Upper lobe of right lung (tissue), 1 donor: ENCODE measurements at regions not wholly inside any gene's neighbourhood (a gene's known extent, or its start where the extent isn't known, plus 50 kb on each side); places are given as distances from the start of the nearest gene placed in this dataset.

Experiments used
- ATAC-seq: fragments of 200-7000 bp; cut with Tn5 transposase; one replicate; pipeline ENCODE4 v1.9.1; 2020; ENCODE audit warnings: mild to moderate bottlenecking, moderate library complexity
- DNase-seq: peaks from one replicate; pipeline ENCODE4 v3.0.0-alpha.2; 2020
- H3K27ac ChIP-seq: fragments of 200-600 bp; one replicate; pipeline ENCODE4 v1.8.0; 2022
- H3K27me3 ChIP-seq: fragments of 200-600 bp; one replicate; pipeline ENCODE4 v1.8.0; 2022; ENCODE audit warnings: mild to moderate bottlenecking
- H3K36me3 ChIP-seq: fragments of 200-600 bp; one replicate; pipeline ENCODE4 v1.8.0; 2022
- H3K4me1 ChIP-seq: fragments of 200-600 bp; one replicate; pipeline ENCODE4 v1.8.0; 2022
- H3K4me3 ChIP-seq: fragments of 200-600 bp; one replicate; pipeline ENCODE4 v1.8.0; 2022; ENCODE audit warnings: mild to moderate bottlenecking
- H3K9me3 ChIP-seq: fragments of 200-600 bp; one replicate; pipeline ENCODE4 v1.8.0; 2022
- intact Hi-C: fragments of 100-400 bp; cut with DNase I; formaldehyde crosslinking; loops from one replicate; pipeline ENCODE4 v1.11.0; 2022
- TF ChIP-seq, protein P1 (sequence below): fragments of 200-600 bp; IDR thresholded peaks from one replicate; pipeline ENCODE4 v1.8.0; 2022; ENCODE audit warnings: antibody characterized with exemption
- donor health status: DM: no; HTN: yes; CAD: no; lungs with severe emphysema.

DNA sequence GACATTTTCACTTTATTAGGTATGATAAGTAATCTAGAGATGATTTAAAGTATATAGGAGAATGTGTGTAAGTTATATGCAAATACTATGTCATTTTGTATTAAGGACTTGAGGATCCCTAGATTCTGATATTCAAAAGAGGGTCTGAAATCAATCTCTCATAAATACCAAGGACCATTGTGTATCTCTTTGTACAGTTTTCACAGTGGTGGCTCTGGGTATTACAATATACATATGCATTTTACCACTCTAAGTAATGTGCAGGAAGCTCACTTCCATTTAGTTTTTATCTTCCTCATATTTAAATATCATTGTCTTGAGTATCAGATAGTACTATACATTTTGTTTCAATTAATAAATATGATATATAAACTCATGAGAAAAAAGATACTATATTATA is 862.6 kb upstream of the PCDH20 start:
- intact Hi-C loops, result no loop called here
- no peak overlapping the region for H3K27ac ChIP-seq
- no peaks in the 10 kb centered on the region for H3K36me3 ChIP-seq
- H3K27me3 ChIP-seq, result no peaks in the 10 kb centered on the region
- ATAC-seq, result no peak
- DNase-seq, result no peak
- TF ChIP-seq, protein P1, sequence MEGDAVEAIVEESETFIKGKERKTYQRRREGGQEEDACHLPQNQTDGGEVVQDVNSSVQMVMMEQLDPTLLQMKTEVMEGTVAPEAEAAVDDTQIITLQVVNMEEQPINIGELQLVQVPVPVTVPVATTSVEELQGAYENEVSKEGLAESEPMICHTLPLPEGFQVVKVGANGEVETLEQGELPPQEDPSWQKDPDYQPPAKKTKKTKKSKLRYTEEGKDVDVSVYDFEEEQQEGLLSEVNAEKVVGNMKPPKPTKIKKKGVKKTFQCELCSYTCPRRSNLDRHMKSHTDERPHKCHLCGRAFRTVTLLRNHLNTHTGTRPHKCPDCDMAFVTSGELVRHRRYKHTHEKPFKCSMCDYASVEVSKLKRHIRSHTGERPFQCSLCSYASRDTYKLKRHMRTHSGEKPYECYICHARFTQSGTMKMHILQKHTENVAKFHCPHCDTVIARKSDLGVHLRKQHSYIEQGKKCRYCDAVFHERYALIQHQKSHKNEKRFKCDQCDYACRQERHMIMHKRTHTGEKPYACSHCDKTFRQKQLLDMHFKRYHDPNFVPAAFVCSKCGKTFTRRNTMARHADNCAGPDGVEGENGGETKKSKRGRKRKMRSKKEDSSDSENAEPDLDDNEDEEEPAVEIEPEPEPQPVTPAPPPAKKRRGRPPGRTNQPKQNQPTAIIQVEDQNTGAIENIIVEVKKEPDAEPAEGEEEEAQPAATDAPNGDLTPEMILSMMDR, result no peak
- no peaks in the 10 kb centered on the region for H3K4me1 ChIP-seq
- no peak overlapping the region for H3K4me3 ChIP-seq
- H3K9me3 ChIP-seq, result no peaks in the 10 kb centered on the region

DNA sequence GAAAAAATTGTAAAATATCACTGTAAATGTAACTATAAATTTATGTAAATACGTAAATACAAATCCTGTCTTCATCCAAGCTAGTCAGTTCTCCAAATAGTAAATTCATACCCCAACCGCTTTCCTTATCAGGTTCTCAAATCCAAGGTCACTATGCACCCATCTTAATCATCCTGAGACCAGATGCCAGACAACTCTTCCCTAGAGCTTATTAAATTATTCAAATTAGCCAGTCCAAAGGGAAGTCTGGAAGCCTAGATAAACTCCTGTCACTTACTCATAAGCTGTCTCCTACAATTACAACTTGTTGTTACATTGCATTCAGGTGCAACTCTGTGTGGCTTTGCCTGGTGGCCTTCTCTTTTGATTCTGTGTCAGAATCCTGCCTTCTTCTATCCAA is 836.1 kb upstream of the PCDH20 start:
- H3K4me1 ChIP-seq, result no peaks in the 10 kb centered on the region
- no peaks in the 10 kb centered on the region for H3K36me3 ChIP-seq
- DNase-seq, result no peak
- intact Hi-C loops, result no loop called here
- no peak overlapping the region for H3K27ac ChIP-seq
- TF ChIP-seq, protein P1, result no peak
- no peaks in the 10 kb centered on the region for H3K27me3 ChIP-seq
- H3K4me3 ChIP-seq, result no peak overlapping the region
- no peaks in the 10 kb centered on the region for H3K9me3 ChIP-seq
- ATAC-seq, result no peak

DNA sequence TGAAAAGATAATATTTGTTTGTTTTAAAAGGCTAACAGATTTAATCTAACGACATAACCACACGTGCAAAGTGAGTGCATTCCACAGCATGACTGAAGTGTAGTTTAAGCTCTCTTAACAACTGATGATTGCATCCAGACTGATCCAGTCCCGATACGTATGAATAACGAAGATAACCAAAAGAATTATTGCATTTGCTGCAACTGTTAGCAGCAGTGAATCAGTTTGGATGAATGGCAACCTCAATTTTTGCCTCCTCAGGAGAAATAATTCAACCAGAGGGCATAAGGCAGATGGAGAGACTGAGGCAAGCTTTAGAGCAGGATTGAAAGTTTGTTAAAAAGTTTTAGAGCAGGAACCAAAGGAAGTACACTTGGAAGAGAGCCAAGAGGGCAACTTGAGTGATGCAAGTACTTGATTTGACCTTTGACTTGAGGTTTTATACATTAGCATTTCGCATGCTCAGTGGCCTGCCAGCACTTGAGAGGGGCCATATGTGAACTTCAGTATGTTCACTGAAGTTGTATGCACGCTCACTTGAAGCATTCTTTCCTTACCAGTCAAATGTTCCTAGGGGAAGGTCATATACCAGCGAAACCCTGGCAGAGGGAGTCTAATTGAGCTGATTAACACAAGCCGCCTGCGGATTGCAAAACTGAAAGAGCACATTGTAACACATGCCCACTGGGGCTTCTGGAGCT is 835.0 kb upstream of the PCDH20 start:
- H3K4me3 ChIP-seq, result no peak overlapping the region
- ATAC-seq (no peak), DNase-seq (no peak)
- no peaks in the 10 kb centered on the region for H3K4me1 ChIP-seq
- TF ChIP-seq, protein P1, result no peak
- no peaks in the 10 kb centered on the region for H3K9me3 ChIP-seq
- intact Hi-C loops, result no loop called here
- no peak overlapping the region for H3K27ac ChIP-seq
- no peaks in the 10 kb centered on the region for H3K27me3 ChIP-seq
- no peaks in the 10 kb centered on the region for H3K36me3 ChIP-seq

DNA sequence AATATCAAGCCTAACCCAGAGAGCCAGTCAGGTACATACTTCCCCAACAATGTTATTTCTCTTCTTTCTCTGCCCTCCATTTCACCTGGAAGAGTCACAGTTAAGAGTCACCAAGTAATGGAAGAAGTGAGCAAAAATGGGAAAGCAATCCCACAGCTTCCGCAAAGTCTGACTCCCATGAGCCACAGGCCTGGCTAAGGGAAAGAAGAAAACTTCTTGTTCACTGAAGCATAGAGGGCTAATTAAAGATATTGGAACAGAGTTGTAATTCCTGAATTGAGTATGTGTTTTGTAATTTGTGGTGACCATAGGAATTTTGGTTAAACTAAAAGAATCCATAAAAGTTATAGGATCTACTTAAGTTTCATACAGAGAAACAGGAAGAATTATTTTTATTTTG is 830.9 kb upstream of the PCDH20 start:
- DNase-seq (no peak), ATAC-seq (no peak)
- Histone ChIP-seq H3K4me1 (no peaks in the 10 kb centered on the region), H3K36me3 (no peaks in the 10 kb centered on the region), H3K9me3 (no peaks in the 10 kb centered on the region), H3K27ac (no peak overlapping the region), H3K4me3 (no peak overlapping the region), H3K27me3 (no peaks in the 10 kb centered on the region)
- intact Hi-C loops, result no loop called here
- TF ChIP-seq, protein P1, result no peak

DNA sequence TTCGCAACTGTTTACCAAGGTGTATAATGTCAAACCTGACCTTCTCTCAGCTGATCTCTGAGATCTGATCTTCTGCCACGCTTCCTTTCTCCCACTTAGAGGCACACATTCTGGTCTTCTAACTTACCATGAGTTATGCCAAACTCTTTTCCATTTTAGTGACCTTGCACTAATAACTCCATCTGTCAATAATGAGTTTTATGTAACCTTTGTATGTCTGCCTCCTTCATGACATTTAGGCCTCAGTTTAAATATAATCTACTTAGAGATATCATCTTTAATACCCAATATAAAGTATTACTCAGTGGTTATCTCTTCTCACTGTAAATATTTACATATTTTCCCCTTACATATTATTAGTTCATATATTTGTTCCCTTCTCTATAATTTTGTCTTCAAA is 827.5 kb upstream of the PCDH20 start:
- Histone ChIP-seq H3K4me3 (no peak overlapping the region), H3K4me1 (no peaks in the 10 kb centered on the region), H3K36me3 (no peaks in the 10 kb centered on the region), H3K27ac (no peak overlapping the region), H3K9me3 (no peaks in the 10 kb centered on the region), H3K27me3 (no peaks in the 10 kb centered on the region)
- intact Hi-C loops, result no loop called here
- no peak for DNase-seq
- TF ChIP-seq, protein P1, result no peak
- no peak for ATAC-seq
